ENCODE measurements at regions not wholly inside any gene's neighbourhood (a gene's known extent, or its start where the extent isn't known, plus 50 kb on each side); places are given as distances from the start of the nearest gene placed in this dataset.

GRCh38 chr5:54644226-54644625 lies 126.7 kb downstream of the SNX18 start:
- Histone ChIP-seq H3K4me1 (peaks cover 19 to 29% (median 26%) of the 10 kb centered on the region in 4 donors), H3K27ac (replicated peaks in 1 of 4) (no peak overlapping the region), H3K27me3 (no peaks in the 10 kb centered on the region), H3K9me3 (no peaks in the 10 kb centered on the region), H3K4me3 (no peak overlapping the region), H3K36me3 (no peaks in the 10 kb centered on the region)
- intact Hi-C loops (cut with DNase I) = no loop called here
- 79% methylated on average over 4 of the region's 4 CpGs for WGBS
- TF ChIP-seq POLR2A (IDR thresholded peaks at IDR 0.05; ENCODE audit: low read depth) (no peak), EP300 (IDR thresholded peaks at IDR 0.05) (no peak), POLR2AphosphoS5 (IDR thresholded peaks at IDR 0.05) (no peak)
- TF ChIP-seq, protein P1, sequence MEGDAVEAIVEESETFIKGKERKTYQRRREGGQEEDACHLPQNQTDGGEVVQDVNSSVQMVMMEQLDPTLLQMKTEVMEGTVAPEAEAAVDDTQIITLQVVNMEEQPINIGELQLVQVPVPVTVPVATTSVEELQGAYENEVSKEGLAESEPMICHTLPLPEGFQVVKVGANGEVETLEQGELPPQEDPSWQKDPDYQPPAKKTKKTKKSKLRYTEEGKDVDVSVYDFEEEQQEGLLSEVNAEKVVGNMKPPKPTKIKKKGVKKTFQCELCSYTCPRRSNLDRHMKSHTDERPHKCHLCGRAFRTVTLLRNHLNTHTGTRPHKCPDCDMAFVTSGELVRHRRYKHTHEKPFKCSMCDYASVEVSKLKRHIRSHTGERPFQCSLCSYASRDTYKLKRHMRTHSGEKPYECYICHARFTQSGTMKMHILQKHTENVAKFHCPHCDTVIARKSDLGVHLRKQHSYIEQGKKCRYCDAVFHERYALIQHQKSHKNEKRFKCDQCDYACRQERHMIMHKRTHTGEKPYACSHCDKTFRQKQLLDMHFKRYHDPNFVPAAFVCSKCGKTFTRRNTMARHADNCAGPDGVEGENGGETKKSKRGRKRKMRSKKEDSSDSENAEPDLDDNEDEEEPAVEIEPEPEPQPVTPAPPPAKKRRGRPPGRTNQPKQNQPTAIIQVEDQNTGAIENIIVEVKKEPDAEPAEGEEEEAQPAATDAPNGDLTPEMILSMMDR (IDR thresholded peaks at IDR 0.05) = no peak
- no peak for DNase-seq (ENCODE audit: extremely low spot score)

DNA sequence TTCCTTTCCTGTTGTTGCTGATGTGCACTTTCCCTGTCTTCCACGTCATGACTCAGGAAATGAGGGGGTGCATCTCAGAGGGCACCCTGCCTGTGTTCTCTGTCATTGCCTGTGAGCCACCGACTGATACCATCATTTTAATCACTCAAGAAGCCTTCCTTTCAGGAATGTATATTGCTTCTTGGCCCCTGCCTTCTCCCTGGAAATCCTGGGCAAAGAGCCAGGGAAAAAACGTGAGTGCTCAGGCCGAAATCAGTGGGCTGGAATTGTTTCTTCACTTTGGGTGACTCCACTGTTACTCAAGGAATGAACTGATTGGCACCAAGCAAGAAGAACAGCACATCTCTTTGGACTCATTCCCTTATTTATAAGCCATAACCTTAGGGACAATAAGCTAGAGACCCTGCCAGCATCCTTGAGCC lies 126.1 kb downstream of the SNX18 start:
- DNase-seq (ENCODE audit: extremely low spot score) = no peak
- H3K27me3 ChIP-seq = no peaks in the 10 kb centered on the region
- H3K9me3 ChIP-seq = no peaks in the 10 kb centered on the region
- H3K27ac ChIP-seq (replicated peaks in 1 of 4) = no peak overlapping the region
- intact Hi-C loops (cut with DNase I) = no loop called here
- no peak overlapping the region for H3K4me3 ChIP-seq
- WGBS = 38% methylated on average over 4 of the region's 4 CpGs
- TF ChIP-seq POLR2AphosphoS5 (IDR thresholded peaks at IDR 0.05) (no peak), POLR2A (IDR thresholded peaks at IDR 0.05; ENCODE audit: low read depth) (no peak), EP300 (IDR thresholded peaks at IDR 0.05) (no peak)
- TF ChIP-seq, protein P1 (IDR thresholded peaks at IDR 0.05) = no peak
- H3K36me3 ChIP-seq = no peaks in the 10 kb centered on the region
- H3K4me1 ChIP-seq = peaks cover 19 to 29% (median 26%) of the 10 kb centered on the region in 4 donors

DNA sequence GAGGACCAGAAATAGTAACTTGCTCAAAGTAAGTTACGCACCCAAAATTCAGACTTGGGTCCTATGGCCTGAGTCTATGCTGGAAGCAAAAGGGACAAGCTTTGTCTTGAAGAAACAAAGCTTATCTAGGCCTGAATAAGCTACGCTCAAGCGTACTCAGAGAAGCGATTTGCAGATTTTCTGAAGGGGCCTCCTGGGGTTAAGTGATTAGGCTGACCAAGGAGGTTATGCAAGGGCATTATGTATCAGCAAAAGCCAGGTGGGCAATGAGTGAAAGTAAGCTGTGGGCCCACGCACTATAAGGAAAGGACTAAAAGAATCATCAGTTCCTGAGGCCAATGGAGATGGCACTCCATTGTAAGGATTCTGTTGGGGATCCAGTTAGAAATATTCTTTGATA lies 122.1 kb downstream of the SNX18 start:
- 78% methylated on average over 5 of the region's 5 CpGs for WGBS
- H3K4me3 ChIP-seq = no peak overlapping the region
- peaks cover 6 to 21% (median 15%) of the 10 kb centered on the region in 4 donors for H3K4me1 ChIP-seq
- no peak for DNase-seq (ENCODE audit: extremely low spot score)
- TF ChIP-seq POLR2AphosphoS5 (IDR thresholded peaks at IDR 0.05) (no peak), POLR2A (IDR thresholded peaks at IDR 0.05; ENCODE audit: low read depth) (no peak)
- H3K36me3 ChIP-seq = no peaks in the 10 kb centered on the region
- H3K27me3 ChIP-seq = no peaks in the 10 kb centered on the region
- intact Hi-C loops (cut with DNase I) = no loop called here
- no peaks in the 10 kb centered on the region for H3K9me3 ChIP-seq
- no peak overlapping the region for H3K27ac ChIP-seq (replicated peaks in 1 of 4)

- peaks cover 0 to 9% (median 6%) of the 10 kb centered on the region in 4 donors for H3K4me1 ChIP-seq
- no peak for DNase-seq (ENCODE audit: extremely low spot score)
- no peaks in the 10 kb centered on the region for H3K36me3 ChIP-seq
- 65% methylated on average over 2 of the region's 2 CpGs for WGBS
- H3K4me3 ChIP-seq = no peak overlapping the region
- no peaks in the 10 kb centered on the region for H3K9me3 ChIP-seq
- TF ChIP-seq EP300 (IDR thresholded peaks at IDR 0.05) (no peak), POLR2AphosphoS5 (IDR thresholded peaks at IDR 0.05) (no peak), POLR2A (IDR thresholded peaks at IDR 0.05; ENCODE audit: low read depth) (no peak)
- TF ChIP-seq, protein P1 (IDR thresholded peaks at IDR 0.05) = no peak
- no peak overlapping the region for H3K27ac ChIP-seq (replicated peaks in 1 of 4)
- no peaks in the 10 kb centered on the region for H3K27me3 ChIP-seq
- intact Hi-C loops (cut with DNase I) = no loop called here
These were observed 120.5 kb downstream of the SNX18 start for GRCh38 chr5:54638106-54638505.

- H3K27me3 ChIP-seq = no peaks in the 10 kb centered on the region
- 46% methylated on average over 6 of the region's 6 CpGs for WGBS
- no peak overlapping the region for H3K27ac ChIP-seq (replicated peaks in 1 of 4)
- TF ChIP-seq POLR2AphosphoS5 (IDR thresholded peaks at IDR 0.05) = peak in 1 of 2 donors; percentile 18
- TF ChIP-seq, protein P1 (IDR thresholded peaks at IDR 0.05) = no peak
- no peaks in the 10 kb centered on the region for H3K36me3 ChIP-seq
- H3K9me3 ChIP-seq = no peaks in the 10 kb centered on the region
- no peak for DNase-seq (ENCODE audit: extremely low spot score)
- intact Hi-C loops (cut with DNase I) = no loop called here
- peaks cover 0 to 13% (median 8%) of the 10 kb centered on the region in 4 donors for H3K4me1 ChIP-seq
- H3K4me3 ChIP-seq = no peak overlapping the region
These were observed 120.1 kb downstream of the SNX18 start for GRCh38 chr5:54637654-54638053.

All from esophagus muscularis mucosa (tissue), 4 donors.